ENCODE measurements at regions not wholly inside any gene's neighbourhood (a gene's known extent, or its start where the extent isn't known, plus 50 kb on each side); places are given as distances from the start of the nearest gene placed in this dataset.
"Not testable (repeated sequence)": the region's sequence is repeated elsewhere in the genome, so short reads cannot be mapped to it uniquely, and the experiment has no call there.

- not testable (repeated sequence) for H3K9me3 ChIP-seq (replicated peaks; ENCODE audit: control insufficient read depth, low read depth, low read length); H3K27me3 ChIP-seq (ENCODE audit: control insufficient read depth, insufficient read depth, low read length); H3K4me3 ChIP-seq (ENCODE audit: low read length); H3K36me3 ChIP-seq (ENCODE audit: control insufficient read depth, insufficient read depth, low read length); DNase-seq
- 93% methylated on average over 11 of the region's 23 CpGs for WGBS (ENCODE audit: insufficient coverage)
- peak overlapping the region; percentile 78 for H3K27ac ChIP-seq (ENCODE audit: low read length)
- peaks cover 43% of the 10 kb centered on the region for H3K4me1 ChIP-seq (ENCODE audit: control insufficient read depth, insufficient read depth, low read length)
Measured at GRCh38 chr16:29233705-29234404, 172.7 kb downstream of the NPIPB11 start.

- DNase-seq = no peak
Measured at GRCh38 chr16:29232811-29233704, 173.5 kb downstream of the NPIPB11 start.

GRCh38 chr16:29232160-29232705 lies 174.3 kb downstream of the NPIPB11 start:
- not testable (repeated sequence) for H3K27ac ChIP-seq (ENCODE audit: low read length); H3K9me3 ChIP-seq (replicated peaks; ENCODE audit: control insufficient read depth, low read depth, low read length); H3K27me3 ChIP-seq (ENCODE audit: control insufficient read depth, insufficient read depth, low read length); H3K4me3 ChIP-seq (ENCODE audit: low read length); H3K36me3 ChIP-seq (ENCODE audit: control insufficient read depth, insufficient read depth, low read length); DNase-seq
- H3K4me1 ChIP-seq (ENCODE audit: control insufficient read depth, insufficient read depth, low read length) = peaks cover 43% of the 10 kb centered on the region
- WGBS (ENCODE audit: insufficient coverage) = 91% methylated on average over 7 of the region's 10 CpGs

More at GRCh38 chr16:29232811-29233704, 173.5 kb downstream of the NPIPB11 start:
- Histone ChIP-seq H3K9me3 (replicated peaks; ENCODE audit: control insufficient read depth, low read depth, low read length) (no peaks in the 10 kb centered on the region), H3K27ac (ENCODE audit: low read length) (no peak overlapping the region), H3K36me3 (ENCODE audit: control insufficient read depth, insufficient read depth, low read length) (no peaks in the 10 kb centered on the region), H3K4me3 (ENCODE audit: low read length) (no peak overlapping the region), H3K27me3 (ENCODE audit: control insufficient read depth, insufficient read depth, low read length) (no peaks in the 10 kb centered on the region), H3K4me1 (ENCODE audit: control insufficient read depth, insufficient read depth, low read length) (peaks cover 43% of the 10 kb centered on the region)
- WGBS (ENCODE audit: insufficient coverage) = 87% methylated on average over 28 of the region's 30 CpGs

GRCh38 chr16:29231244-29231643 lies 175.3 kb downstream of the NPIPB11 start:
- Histone ChIP-seq H3K27ac (ENCODE audit: low read length) (peak overlapping the region; percentile 51), H3K27me3 (ENCODE audit: control insufficient read depth, insufficient read depth, low read length) (no peaks in the 10 kb centered on the region), H3K36me3 (ENCODE audit: control insufficient read depth, insufficient read depth, low read length) (no peaks in the 10 kb centered on the region), H3K9me3 (replicated peaks; ENCODE audit: control insufficient read depth, low read depth, low read length) (no peaks in the 10 kb centered on the region), H3K4me1 (ENCODE audit: control insufficient read depth, insufficient read depth, low read length) (peaks cover 43% of the 10 kb centered on the region), H3K4me3 (ENCODE audit: low read length) (no peak overlapping the region)
- peak; percentile 41 for DNase-seq
- 10% methylated on average over 8 of the region's 18 CpGs for WGBS (ENCODE audit: insufficient coverage)

- Histone ChIP-seq H3K27ac (ENCODE audit: low read length) (peak overlapping the region; percentile 51), H3K27me3 (ENCODE audit: control insufficient read depth, insufficient read depth, low read length) (no peaks in the 10 kb centered on the region), H3K9me3 (replicated peaks; ENCODE audit: control insufficient read depth, low read depth, low read length) (no peaks in the 10 kb centered on the region), H3K4me3 (ENCODE audit: low read length) (no peak overlapping the region), H3K4me1 (ENCODE audit: control insufficient read depth, insufficient read depth, low read length) (peaks cover 41% of the 10 kb centered on the region), H3K36me3 (ENCODE audit: control insufficient read depth, insufficient read depth, low read length) (no peaks in the 10 kb centered on the region)
- WGBS (ENCODE audit: insufficient coverage) = 30% methylated on average over 12 of the region's 22 CpGs
- DNase-seq = no peak
Measured at GRCh38 chr16:29230671-29231096, 175.8 kb downstream of the NPIPB11 start.

GRCh38 chr16:29230006-29230668 lies 176.4 kb downstream of the NPIPB11 start:
- not testable (repeated sequence) for DNase-seq; H3K27me3 ChIP-seq (ENCODE audit: control insufficient read depth, insufficient read depth, low read length); H3K27ac ChIP-seq (ENCODE audit: low read length); H3K4me3 ChIP-seq (ENCODE audit: low read length); H3K9me3 ChIP-seq (replicated peaks; ENCODE audit: control insufficient read depth, low read depth, low read length); H3K36me3 ChIP-seq (ENCODE audit: control insufficient read depth, insufficient read depth, low read length)
- peaks cover 36% of the 10 kb centered on the region for H3K4me1 ChIP-seq (ENCODE audit: control insufficient read depth, insufficient read depth, low read length)
- 74% methylated on average over 9 of the region's 21 CpGs for WGBS (ENCODE audit: insufficient coverage)

- H3K4me3 ChIP-seq (ENCODE audit: low read length); H3K27me3 ChIP-seq (ENCODE audit: control insufficient read depth, insufficient read depth, low read length); H3K36me3 ChIP-seq (ENCODE audit: control insufficient read depth, insufficient read depth, low read length); DNase-seq; H3K27ac ChIP-seq (ENCODE audit: low read length); H3K9me3 ChIP-seq (replicated peaks; ENCODE audit: control insufficient read depth, low read depth, low read length): not testable (repeated sequence)
- peaks cover 30% of the 10 kb centered on the region for H3K4me1 ChIP-seq (ENCODE audit: control insufficient read depth, insufficient read depth, low read length)
- WGBS (ENCODE audit: insufficient coverage) = 70% methylated on average over 8 of the region's 8 CpGs
Measured at GRCh38 chr16:29229616-29230005, 176.9 kb downstream of the NPIPB11 start.

- whole genome bisulfite sequencing (ENCODE audit: insufficient coverage) = 94% methylated on average over 3 of the region's 29 CpGs
- not testable (repeated sequence) for H3K4me3 ChIP-seq (ENCODE audit: low read length); DNase-seq; H3K27ac ChIP-seq (ENCODE audit: low read length); H3K9me3 ChIP-seq (replicated peaks; ENCODE audit: control insufficient read depth, low read depth, low read length); H3K36me3 ChIP-seq (ENCODE audit: control insufficient read depth, insufficient read depth, low read length); H3K27me3 ChIP-seq (ENCODE audit: control insufficient read depth, insufficient read depth, low read length)
- peaks cover 25% of the 10 kb centered on the region for H3K4me1 ChIP-seq (ENCODE audit: control insufficient read depth, insufficient read depth, low read length)
Measured at GRCh38 chr16:29228664-29229611, 177.6 kb downstream of the NPIPB11 start.

Measured in muscle of leg (tissue), 3 donors.